Femur (tissue), 1 donor: ENCODE measurements at regions not wholly inside any gene's neighbourhood (a gene's known extent, or its start where the extent isn't known, plus 50 kb on each side); places are given as distances from the start of the nearest gene placed in this dataset.

Experiments used
- DNase-seq: peaks from one replicate; pipeline ENCODE4 v3.0.0-alpha.2; 2017

DNA sequence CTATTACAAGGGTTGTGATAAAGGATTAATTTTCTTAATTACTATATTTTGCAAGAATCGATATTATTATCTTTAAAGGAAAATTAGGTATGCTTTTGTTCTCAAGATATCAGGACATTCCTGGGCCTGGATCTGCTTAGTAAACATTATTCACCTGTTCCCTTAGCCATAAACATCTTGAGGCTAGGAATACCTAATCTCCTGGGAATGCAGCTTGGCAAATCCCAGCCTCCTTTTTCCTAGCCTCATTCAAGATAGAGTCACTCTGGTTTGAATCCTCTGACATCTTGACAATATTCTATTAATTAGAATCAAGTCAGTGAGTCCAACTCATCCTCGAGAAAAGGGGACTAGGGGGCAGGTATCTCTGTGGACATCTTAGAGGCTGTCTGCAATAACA lies 327.1 kb downstream of the STIM2 start:
- DNase-seq, result no peak

DNA sequence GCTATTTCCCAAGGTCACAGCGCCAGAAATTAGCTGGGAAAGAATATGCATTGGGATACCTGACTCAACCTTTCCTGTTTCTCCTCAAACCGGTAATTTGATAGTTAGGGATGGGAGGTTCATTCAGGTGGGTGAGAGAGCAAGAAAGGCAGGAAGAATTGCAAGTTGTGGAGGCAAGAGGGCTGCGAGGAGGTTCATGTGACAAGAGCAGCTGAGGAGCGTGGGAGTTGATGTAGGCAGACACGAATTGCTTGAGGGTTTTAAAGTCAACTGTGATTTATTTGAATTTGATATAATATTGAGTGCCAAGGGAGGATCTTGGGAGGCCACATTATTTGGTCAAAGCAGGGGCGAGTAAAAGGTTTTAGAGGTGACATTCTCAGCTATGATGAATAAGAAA lies 329.0 kb downstream of the STIM2 start:
- DNase-seq, result no peak

- no peak for DNase-seq
Measured at GRCh38 chr4:27191592-27191991, 331.0 kb downstream of the STIM2 start.

GRCh38 chr4:27194599-27195176 lies 334.0 kb downstream of the STIM2 start:
- no peak for DNase-seq

DNA sequence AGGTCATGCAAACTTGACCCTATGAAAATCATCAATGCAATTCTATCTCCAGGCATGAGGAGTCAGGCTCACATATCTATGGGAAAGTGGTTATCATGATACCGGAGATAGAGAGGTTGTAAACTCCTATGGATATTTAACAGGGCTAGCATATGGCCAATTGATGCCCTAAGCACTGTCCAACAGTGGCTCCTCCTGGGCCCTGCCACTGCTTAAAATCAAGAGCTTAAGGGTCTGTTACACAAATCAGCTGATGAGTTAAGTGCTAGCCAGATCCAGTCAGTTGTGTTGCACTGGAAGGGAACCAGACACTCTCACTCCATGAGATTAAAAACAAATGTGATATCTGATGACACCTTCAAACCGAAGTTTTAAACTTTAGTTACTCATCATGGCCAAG lies 337.6 kb downstream of the STIM2 start:
- DNase-seq, result no peak

- DNase-seq, result no peak
Measured at GRCh38 chr4:27198971-27199370, 338.3 kb downstream of the STIM2 start.

GRCh38 chr4:27206009-27206408 lies 345.4 kb downstream of the STIM2 start:
- no peak for DNase-seq

GRCh38 chr4:27210956-27211355 lies 350.3 kb downstream of the STIM2 start:
- no peak for DNase-seq

DNA sequence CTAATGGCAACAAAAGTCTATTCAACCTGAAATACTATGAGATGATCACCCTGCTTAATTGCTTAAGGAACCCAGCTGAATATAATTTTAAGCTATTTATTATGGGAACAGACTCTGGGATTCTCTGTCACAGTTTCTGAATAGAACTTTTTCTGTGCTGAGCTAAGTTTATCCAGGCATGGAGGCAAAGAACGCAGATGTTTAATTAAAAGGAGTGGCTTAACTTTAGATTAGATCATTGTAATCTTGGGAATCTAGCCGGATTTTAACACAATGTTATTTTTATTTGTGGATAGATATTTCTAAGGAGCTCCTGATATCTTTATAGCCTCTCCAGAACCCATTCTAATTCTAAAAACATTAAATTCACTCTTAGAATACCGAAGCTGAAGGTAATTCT lies 353.4 kb downstream of the STIM2 start:
- DNase-seq, result no peak

DNA sequence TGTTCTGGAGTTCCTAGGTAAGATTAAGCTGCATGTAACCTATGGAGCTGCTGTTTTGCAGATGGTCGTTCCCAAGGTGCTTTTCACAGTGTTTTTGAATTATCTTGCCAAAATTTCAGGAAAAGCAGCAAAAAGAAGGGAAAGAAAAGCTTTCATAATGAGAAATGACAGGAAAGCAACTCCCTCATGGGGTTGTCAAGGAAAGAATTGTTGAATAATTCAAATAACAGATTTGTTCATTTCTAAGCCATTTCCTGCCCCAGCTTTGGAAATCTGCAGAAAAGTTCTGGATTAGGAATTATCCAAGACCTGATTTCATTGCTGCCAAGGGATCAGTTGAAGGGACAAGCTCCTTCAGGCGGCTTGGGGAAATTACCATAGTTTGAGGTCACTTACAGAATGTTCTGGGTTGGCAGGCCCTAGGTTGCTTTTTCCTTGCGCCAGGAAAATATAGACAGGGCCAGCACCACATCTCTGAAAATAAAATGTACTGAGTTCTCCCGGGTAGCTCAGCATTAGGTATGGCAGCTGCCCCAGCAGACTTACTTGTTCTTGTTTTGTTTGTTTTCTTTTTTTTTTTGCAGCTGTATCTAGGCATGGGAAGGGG lies 354.7 kb downstream of the STIM2 start:
- DNase-seq, result peak; percentile 23

GRCh38 chr4:27217261-27217769 lies 356.7 kb downstream of the STIM2 start:
- no peak for DNase-seq

- DNase-seq, result no peak
Measured at GRCh38 chr4:27218013-27218412, 357.4 kb downstream of the STIM2 start.

DNA sequence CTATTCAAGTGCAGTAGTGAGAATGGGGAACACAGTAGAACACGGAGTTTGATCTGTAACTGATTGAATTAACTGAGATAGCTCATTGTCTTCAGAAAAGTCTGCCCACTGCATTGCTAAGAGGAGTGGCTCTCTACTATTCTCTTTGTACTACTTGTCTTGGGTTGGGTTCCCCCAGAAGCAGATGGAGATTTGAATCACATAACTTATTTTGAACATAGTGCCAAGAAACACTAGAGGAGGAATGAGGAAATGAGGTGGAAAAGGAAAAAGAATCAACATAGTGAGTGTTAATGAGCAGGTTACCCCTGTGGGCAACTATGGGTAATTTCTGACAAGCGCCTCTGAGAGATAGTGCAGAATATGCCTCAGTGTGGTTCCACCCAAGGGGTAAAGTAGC lies 362.7 kb downstream of the STIM2 start:
- DNase-seq, result no peak

DNA sequence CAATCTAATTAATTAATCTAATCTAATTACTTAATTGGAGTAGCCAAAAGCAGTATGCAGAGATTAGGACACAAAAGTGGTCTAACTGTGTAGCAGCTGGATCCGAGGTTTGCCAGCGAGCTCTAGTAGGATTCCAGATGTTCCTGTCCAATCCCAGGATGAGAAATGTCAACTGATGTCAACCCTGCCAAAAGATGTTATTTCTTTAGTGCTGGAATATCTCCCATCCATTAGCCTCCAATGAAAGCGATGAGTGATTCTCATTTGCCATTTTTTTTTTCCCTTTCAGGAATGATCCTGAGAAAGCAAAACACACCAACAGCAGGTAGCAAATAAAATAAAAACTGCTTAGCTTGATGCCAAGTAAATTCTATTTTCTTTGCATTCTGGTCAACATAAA lies 372.9 kb downstream of the STIM2 start:
- no peak for DNase-seq

GRCh38 chr4:27234306-27234899 lies 373.8 kb downstream of the STIM2 start:
- DNase-seq, result no peak

GRCh38 chr4:27239641-27240040 lies 379.0 kb downstream of the STIM2 start:
- no peak for DNase-seq

- DNase-seq, result no peak
Measured at GRCh38 chr4:27242217-27242616, 381.6 kb downstream of the STIM2 start.

DNA sequence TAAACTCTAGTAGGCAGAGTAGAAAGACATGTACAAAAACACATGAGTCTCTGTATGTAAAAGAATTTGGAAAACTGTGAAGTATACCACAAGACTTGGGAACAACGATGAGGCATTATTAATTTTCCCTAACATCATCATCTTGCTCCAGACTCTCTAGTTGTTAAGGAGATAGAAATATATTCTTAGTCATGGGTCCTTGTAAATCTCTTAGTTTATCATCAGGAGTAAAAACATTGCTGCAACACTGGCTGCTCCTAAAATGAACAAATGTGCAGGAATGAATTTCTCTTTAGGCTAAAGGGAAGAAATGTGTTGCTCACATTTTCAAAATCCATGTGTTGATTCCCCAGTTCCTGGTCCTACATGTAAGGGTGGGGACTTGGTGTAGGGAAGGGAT lies 384.6 kb downstream of the STIM2 start:
- DNase-seq, result no peak

GRCh38 chr4:27248829-27249228 lies 388.2 kb downstream of the STIM2 start:
- DNase-seq, result no peak

GRCh38 chr4:27251771-27252170 lies 391.1 kb downstream of the STIM2 start:
- no peak for DNase-seq

GRCh38 chr4:27267339-27267969 lies 406.8 kb downstream of the STIM2 start:
- DNase-seq, result no peak

GRCh38 chr4:27267970-27268355 lies 407.3 kb downstream of the STIM2 start:
- no peak for DNase-seq

- no peak for DNase-seq
Measured at GRCh38 chr4:27270435-27270834, 409.8 kb downstream of the STIM2 start.

DNA sequence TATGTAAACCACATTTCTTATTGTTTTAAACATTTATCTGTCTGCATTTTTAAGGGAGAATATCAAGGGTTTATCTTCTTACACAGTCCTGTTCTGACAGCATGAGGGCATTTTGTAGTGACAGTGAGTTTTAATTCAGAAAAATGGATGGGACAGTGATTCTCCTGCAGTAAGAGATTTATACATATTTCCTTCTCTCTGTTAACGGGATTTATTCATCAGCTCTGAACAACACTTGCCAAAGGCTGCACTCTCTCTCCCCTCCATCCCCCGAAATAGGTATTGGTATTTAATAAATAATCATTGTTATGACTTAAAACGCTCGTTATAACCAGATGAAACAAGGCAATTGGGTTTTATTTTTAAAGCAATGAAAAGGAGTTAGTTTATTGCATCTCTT lies 410.9 kb downstream of the STIM2 start:
- DNase-seq, result no peak
